KBM-7 (cell line): ENCODE measurements at regions not wholly inside any gene's neighbourhood (a gene's known extent, or its start where the extent isn't known, plus 50 kb on each side); places are given as distances from the start of the nearest gene placed in this dataset.

ENCODE experiments used
- DNase-seq: peaks from one replicate; pipeline ENCODE4 v3.0.0-alpha.2; 2015
- in situ Hi-C: fragments of 300-500 bp; cut with MboI; formaldehyde crosslinking; loops from 2 replicates; pipeline ENCODE4 v1.14.3; 2020; ENCODE audit warnings: low sequenced_read_pairs, low pct_unique_long_range_greater_than_20kb, mixed read lengths

DNA sequence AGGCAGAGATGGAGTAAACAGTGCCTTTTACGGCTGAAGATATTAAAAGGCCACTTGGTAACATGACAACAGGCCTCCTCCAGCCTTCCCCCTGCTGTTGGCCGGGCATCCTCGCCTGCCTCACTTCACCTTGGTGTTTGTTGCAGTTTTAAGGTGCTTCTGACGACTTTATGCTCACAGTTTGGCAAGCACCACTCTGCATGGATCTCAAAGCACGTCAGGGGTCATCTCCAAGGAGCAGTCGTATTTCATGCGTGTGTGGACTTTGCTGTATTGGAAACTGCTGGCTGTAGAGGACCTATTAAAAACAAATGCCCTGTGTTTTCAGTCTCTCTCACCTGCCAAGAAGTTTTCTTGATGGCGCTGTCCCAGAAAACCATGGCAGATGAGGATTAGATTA lies 483.1 kb downstream of the RPS24 start:
- no peak for DNase-seq
- in situ Hi-C loops: no loop called here

GRCh38 chr10:78518224-78518623 lies 484.6 kb downstream of the RPS24 start:
- in situ Hi-C loops: no loop called here
- no peak for DNase-seq

DNA sequence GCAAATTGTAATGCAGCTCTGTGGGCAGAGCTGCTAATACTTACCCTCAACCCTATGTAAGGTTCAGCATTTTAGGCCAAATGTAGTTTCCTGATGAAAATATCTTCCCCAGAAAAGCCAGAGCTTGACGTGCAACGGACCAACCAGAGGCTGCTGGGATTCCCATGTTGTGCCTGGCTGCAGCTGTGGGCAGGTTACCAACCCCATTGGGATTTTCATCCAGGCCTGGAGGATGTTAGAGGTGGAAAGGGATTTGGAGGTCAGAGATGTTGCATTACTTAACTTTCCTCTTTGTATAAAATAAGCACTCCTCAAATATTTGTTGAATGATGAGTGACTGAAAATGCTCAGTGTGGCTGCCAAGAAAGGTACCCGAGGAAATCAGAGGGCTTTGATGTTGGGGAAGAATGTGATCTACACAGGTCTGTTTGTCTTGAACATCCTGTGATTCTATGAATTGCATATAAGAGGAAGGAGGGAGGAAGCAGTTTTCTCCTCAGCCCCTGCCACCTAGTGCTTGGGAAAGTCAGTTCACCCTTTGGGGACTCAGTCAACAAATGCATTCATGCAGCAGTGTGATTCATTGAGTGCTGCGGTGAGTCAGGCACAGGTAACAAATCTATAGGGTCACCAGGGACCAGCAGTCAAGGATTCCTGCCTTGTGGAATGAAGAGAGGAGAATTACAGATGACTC lies 487.2 kb downstream of the RPS24 start:
- in situ Hi-C loops: no loop called here
- DNase-seq: peak; percentile 47

GRCh38 chr10:78523453-78523852 lies 489.8 kb downstream of the RPS24 start:
- DNase-seq: no peak
- in situ Hi-C loops: no loop called here

DNA sequence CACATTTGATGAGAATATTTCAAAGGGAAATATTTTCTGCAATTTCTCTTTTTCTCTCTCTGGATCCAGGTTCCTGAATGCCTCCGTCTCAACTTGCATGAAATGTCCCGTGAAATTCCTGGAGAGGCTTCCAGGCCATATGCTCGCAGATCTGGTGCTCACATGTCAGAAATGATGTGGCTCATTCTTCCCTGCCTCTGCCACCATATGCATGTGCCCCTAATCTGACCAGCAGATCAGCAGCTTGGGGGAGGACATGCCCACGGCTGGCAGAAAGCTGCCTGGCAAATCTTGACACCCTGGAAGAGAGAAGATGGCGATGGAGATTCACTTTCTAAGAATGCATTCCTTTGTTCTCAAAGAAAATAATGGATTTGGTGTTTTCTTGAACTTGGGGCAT lies 490.7 kb downstream of the RPS24 start:
- DNase-seq: no peak
- in situ Hi-C loops: no loop called here

GRCh38 chr10:78524941-78525340 lies 491.3 kb downstream of the RPS24 start:
- DNase-seq: no peak
- in situ Hi-C loops: no loop called here

DNA sequence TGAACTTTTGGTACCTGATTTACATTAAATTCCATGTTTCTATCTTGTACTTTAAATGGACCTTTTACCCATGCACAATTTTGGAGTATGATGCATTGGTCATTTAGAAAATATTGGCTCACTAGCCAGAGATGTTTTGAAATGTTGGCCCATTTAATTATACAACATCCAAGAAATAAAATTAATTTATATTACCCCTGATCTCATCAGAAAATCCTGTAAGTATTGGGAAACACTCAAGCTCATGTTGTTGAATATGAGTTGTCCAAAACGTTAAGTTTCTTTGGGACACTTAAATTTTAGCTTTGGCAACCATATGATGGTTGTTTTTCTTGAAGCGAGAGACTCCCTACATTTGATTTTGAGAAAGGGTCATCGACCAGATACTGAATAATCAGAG lies 492.7 kb downstream of the RPS24 start:
- in situ Hi-C loops: no loop called here
- DNase-seq: no peak

DNA sequence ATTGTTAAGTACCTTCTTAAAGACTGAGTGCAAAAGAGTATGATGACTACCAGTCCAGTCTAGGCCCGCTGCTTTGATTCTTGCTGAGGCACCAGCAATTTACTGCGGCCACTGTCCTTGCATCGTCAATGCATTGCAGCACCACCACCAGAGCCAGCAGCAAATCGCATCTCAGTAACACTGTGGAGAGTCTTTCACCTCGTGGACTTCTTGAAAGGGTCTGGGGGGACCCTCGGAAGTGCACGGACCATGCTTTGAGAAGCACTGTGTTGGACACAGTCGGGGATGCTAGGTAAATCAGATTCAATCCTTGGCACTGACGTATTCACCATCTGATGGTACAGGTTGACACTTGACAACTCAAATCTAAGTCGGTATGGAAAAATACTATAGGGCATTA lies 493.6 kb downstream of the RPS24 start:
- DNase-seq: no peak
- in situ Hi-C loops: no loop called here

DNA sequence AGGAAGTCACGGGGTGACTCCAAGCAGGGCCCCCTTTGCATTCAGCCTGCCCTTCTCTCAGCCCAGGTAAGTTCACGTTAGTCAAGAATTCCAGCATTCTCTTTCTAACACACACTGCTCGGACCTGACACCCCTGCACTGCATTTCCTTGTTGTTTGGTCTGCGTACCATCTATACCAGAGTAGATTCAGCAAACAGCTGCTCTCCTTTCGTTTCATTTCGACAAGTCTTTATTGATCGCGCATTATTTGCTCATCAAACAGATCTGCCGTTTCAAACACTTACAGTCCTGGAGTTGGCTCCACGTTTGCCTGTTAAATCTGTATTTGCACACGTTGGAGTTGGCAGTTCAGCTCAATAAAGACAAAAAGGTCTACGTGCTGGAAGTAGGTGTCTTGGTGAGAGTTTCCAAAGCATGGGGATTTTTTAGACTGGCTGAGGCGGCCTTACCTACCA lies 495.1 kb downstream of the RPS24 start:
- in situ Hi-C loops: no loop called here
- DNase-seq: no peak

DNA sequence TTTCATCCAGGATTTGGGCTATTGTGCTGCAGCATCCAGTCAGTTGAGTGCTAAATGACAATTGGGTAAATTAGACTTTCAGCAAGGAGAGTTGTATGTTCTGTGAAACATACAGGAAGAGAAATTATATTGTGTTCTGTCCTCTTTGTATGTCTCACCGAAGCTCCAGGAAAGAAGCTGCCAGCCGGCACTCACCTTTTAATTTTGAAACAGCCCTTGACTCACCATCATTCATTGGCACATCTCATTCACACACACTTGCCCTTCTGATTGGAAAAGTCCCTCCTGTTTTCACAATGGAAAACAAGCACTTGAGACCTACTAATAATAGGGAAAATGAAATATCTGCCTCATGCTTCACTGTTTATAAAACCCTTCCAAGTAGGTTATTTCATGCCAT lies 495.6 kb downstream of the RPS24 start:
- in situ Hi-C loops: no loop called here
- DNase-seq: no peak

DNA sequence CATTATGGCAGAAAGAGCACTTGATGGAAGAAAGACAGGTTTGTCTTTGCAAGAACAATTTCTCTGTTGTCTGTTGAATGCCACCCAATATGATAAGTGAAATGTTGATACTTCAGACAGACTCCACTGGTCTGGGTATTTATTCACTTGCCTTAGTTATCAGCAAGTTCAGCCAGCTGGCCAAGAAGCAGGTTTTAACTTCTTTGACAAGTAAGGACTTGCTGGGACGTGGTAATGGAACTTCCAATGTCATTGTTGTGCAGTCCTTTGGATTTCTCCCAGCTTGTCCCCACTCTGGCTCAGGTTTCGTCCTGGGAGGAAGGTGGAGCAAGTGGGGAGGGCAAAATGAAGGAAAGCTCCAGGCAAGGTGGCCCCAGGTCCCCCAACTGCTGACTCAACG lies 497.4 kb downstream of the RPS24 start:
- in situ Hi-C loops: no loop called here
- DNase-seq: no peak

- in situ Hi-C loops: no loop called here
- no peak for DNase-seq
Observed at GRCh38 chr10:78532480-78533042, 498.9 kb downstream of the RPS24 start.

DNA sequence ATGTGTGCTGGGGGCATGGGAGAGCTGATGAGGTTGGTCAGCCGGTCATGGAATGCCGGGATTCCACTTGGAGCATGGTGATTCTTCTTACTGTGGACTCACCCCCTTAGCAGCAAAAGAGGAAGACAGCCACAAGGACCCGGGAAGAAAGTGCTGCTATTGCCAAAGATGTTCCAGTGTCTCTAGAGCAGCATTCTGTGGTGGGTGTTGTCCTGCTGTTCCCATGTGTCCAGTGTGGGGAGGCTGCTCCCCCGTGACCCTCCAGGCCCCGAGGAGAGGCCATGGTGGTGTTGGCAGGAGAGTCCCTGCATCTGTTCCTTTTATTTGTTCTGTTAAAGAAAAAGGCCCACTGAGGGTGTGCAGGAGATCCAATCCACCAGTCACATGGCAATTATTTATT lies 499.4 kb downstream of the RPS24 start:
- in situ Hi-C loops: no loop called here
- no peak for DNase-seq

- no peak for DNase-seq
- in situ Hi-C loops: no loop called here
Observed at GRCh38 chr10:78533776-78534175, 500.1 kb downstream of the RPS24 start.

- no peak for DNase-seq
- in situ Hi-C loops: no loop called here
Observed at GRCh38 chr10:78535716-78536218, 502.1 kb downstream of the RPS24 start.

GRCh38 chr10:78537018-78537417 lies 503.4 kb downstream of the RPS24 start:
- DNase-seq: no peak
- in situ Hi-C loops: no loop called here

- in situ Hi-C loops: no loop called here
- no peak for DNase-seq
Observed at GRCh38 chr10:78539247-78539766, 505.6 kb downstream of the RPS24 start.

DNA sequence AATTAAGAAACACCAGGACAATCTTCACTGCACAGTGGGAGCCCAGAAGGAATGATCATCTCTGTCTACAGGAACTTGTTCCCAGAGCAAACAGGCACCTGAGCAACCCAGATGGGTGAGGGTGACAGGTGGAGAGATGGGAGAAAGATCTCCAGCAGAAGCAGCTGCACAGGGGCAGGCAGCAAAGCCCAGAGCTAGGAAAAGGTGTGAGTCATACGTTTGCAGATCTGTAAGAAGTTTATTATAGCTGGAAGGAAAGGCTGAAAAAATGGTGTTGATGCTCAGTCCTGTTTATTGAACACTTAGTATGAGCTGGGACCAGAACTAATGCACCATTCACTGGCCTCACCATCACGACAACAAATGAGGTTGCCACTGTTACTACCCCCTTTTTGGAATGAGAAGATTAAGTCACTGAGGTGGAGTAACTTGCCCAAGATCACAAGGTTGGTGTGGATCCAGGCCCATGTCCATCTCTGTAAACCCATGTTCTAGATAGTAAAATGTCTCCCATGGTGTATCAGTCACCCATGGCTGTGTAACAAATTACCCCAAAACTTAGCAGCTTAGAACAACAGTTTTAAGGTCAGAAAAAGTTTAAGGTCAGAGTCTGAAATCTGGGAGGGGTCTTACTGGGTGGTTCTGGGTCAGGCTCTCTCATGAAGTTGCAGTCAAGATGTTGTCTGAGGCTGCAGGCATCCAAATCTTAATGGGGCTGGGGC lies 506.9 kb downstream of the RPS24 start:
- DNase-seq: no peak
- in situ Hi-C loops: no loop called here

GRCh38 chr10:78541481-78542140 lies 507.9 kb downstream of the RPS24 start:
- in situ Hi-C loops: no loop called here

GRCh38 chr10:78542141-78542489 lies 508.5 kb downstream of the RPS24 start:
- in situ Hi-C loops: no loop called here
- no peak for DNase-seq

More at GRCh38 chr10:78541481-78542140, 507.9 kb downstream of the RPS24 start:
- peak; percentile 45 for DNase-seq
